IPS-NIHi7 (cell line): ENCODE measurements at regions not wholly inside any gene's neighbourhood (a gene's known extent, or its start where the extent isn't known, plus 50 kb on each side); places are given as distances from the start of the nearest gene placed in this dataset.
A peak's percentile ranks its signal among the peaks of the same experiment; 100 is the strongest.
"Not testable (repeated sequence)": the region's sequence is repeated elsewhere in the genome, so short reads cannot be mapped to it uniquely, and the experiment has no call there.

Experiments
- DNase-seq: peaks from one replicate; pipeline ENCODE4 v3.0.0; 2012; ENCODE audit warnings: mixed read lengths; ENCODE audit errors: extremely low spot score

- no peak for DNase-seq
Measured at GRCh38 chr18:68233018-68233417, 481.9 kb downstream of the TMX3 start.

- DNase-seq: no peak
Measured at GRCh38 chr18:68229351-68229750, 485.6 kb downstream of the TMX3 start.

GRCh38 chr18:68221111-68221724 is 493.7 kb downstream of the TMX3 start:
- no peak for DNase-seq

- DNase-seq: no peak
Measured at GRCh38 chr18:68220458-68220857, 494.4 kb downstream of the TMX3 start.

- DNase-seq: no peak
Measured at GRCh38 chr18:68219872-68220271, 495.0 kb downstream of the TMX3 start.

GRCh38 chr18:68219274-68219673 is 495.6 kb downstream of the TMX3 start:
- no peak for DNase-seq

- DNase-seq: no peak
Measured at GRCh38 chr18:68215931-68216330, 499.0 kb downstream of the TMX3 start.

- no peak for DNase-seq
Measured at GRCh38 chr18:68186039-68186438, 528.9 kb downstream of the TMX3 start.

GRCh38 chr18:68181956-68182355 is 533.0 kb downstream of the TMX3 start:
- DNase-seq: no peak

GRCh38 chr18:68179811-68180210 is 535.1 kb downstream of the TMX3 start:
- DNase-seq: no peak

- DNase-seq: no peak
Measured at GRCh38 chr18:68178921-68179320, 536.0 kb downstream of the TMX3 start.

- DNase-seq: no peak
Measured at GRCh38 chr18:68177807-68178702, 536.9 kb downstream of the TMX3 start.

GRCh38 chr18:68176901-68177300 is 538.0 kb downstream of the TMX3 start:
- DNase-seq: no peak

GRCh38 chr18:68172842-68173549 is 541.9 kb downstream of the TMX3 start:
- DNase-seq: peak; percentile 29

GRCh38 chr18:68164909-68165308 is 550.0 kb downstream of the TMX3 start:
- no peak for DNase-seq

- DNase-seq: not testable (repeated sequence)
Measured at GRCh38 chr18:68153821-68154220, 561.1 kb downstream of the TMX3 start.

GRCh38 chr18:68152770-68153169 is 562.1 kb downstream of the TMX3 start:
- DNase-seq: peak; percentile 36

GRCh38 chr18:68150961-68151360 is 563.9 kb downstream of the TMX3 start:
- no peak for DNase-seq

- DNase-seq: peak; percentile 15
Measured at GRCh38 chr18:68148863-68149262, 566.0 kb downstream of the TMX3 start.

GRCh38 chr18:68147728-68148127 is 567.2 kb downstream of the TMX3 start:
- DNase-seq: no peak

- no peak for DNase-seq
Measured at GRCh38 chr18:68121826-68122225, 593.1 kb downstream of the TMX3 start.

GRCh38 chr18:68121308-68121707 is 593.6 kb downstream of the TMX3 start:
- DNase-seq: peak; percentile 18

GRCh38 chr18:68114989-68115388 is 598.5 kb upstream of the DSEL start:
- DNase-seq: no peak
